ENCODE measurements at regions not wholly inside any gene's neighbourhood (a gene's known extent, or its start where the extent isn't known, plus 50 kb on each side); places are given as distances from the start of the nearest gene placed in this dataset.

- no peak overlapping the region for H3K4me3 Mint-ChIP-seq
- no peak overlapping the region for H3K27ac Mint-ChIP-seq
- DNase-seq = no peak
- no peaks in the 10 kb centered on the region for H3K27me3 Mint-ChIP-seq
- no peaks in the 10 kb centered on the region for H3K9me3 Mint-ChIP-seq
- ChIA-PET CTCF (no interaction called here), POLR2A (no interaction called here)
- no peaks in the 10 kb centered on the region for H3K4me1 Mint-ChIP-seq
- H3K36me3 Mint-ChIP-seq (ENCODE audit: low read depth) = no peaks in the 10 kb centered on the region
These were observed 520.6 kb downstream of the METTL4 start for GRCh38 chr18:2050702-2051201.

- CTCF ChIA-PET = no interaction called here
- POLR2A ChIA-PET = no interaction called here
These were observed 517.7 kb downstream of the METTL4 start for GRCh38 chr18:2053490-2054089.

DNA sequence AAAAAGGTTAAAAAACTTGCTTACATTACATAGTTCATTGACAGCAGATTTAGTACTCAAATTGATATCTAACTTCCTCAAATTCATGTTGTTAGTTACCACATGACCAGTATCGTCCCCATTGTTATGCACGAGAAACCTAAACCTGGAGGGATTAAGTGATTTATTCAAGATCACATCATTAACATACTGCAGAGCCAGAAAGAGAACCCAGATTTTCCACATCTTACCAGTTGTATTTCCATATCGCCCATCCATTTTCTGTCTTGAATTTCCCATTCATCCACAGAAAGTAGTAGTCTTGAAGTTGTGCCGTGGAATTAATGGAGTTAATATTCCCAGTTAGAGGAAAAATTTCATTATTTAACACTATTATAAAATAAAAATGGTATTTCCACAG is 512.0 kb downstream of the METTL4 start:
- no peak overlapping the region for H3K4me3 Mint-ChIP-seq
- no peaks in the 10 kb centered on the region for H3K9me3 Mint-ChIP-seq
- H3K4me1 Mint-ChIP-seq = no peaks in the 10 kb centered on the region
- H3K36me3 Mint-ChIP-seq (ENCODE audit: low read depth) = no peaks in the 10 kb centered on the region
- H3K27ac Mint-ChIP-seq = no peak overlapping the region
- ChIA-PET POLR2A (no interaction called here), CTCF (no interaction called here)
- no peaks in the 10 kb centered on the region for H3K27me3 Mint-ChIP-seq
- DNase-seq = no peak

More at GRCh38 chr18:2053490-2054089, 517.7 kb downstream of the METTL4 start:
- no peak for DNase-seq
- Mint-ChIP-seq H3K36me3 (ENCODE audit: low read depth) (no peaks in the 10 kb centered on the region), H3K9me3 (no peaks in the 10 kb centered on the region), H3K4me1 (no peaks in the 10 kb centered on the region), H3K4me3 (no peak overlapping the region), H3K27ac (no peak overlapping the region), H3K27me3 (no peaks in the 10 kb centered on the region)

GRCh38 chr18:2060086-2060485 is 511.2 kb downstream of the METTL4 start:
- Mint-ChIP-seq H3K4me3 (no peak overlapping the region), H3K4me1 (no peaks in the 10 kb centered on the region), H3K36me3 (ENCODE audit: low read depth) (no peaks in the 10 kb centered on the region), H3K9me3 (no peaks in the 10 kb centered on the region), H3K27ac (no peak overlapping the region), H3K27me3 (no peaks in the 10 kb centered on the region)
- no peak for DNase-seq
- POLR2A ChIA-PET = no interaction called here
- CTCF ChIA-PET = no interaction called here

GRCh38 chr18:2070631-2071030 is 500.7 kb downstream of the METTL4 start:
- Mint-ChIP-seq H3K4me1 (no peaks in the 10 kb centered on the region), H3K4me3 (no peak overlapping the region), H3K27me3 (no peaks in the 10 kb centered on the region), H3K36me3 (ENCODE audit: low read depth) (no peaks in the 10 kb centered on the region), H3K9me3 (peaks cover 1% of the 10 kb centered on the region), H3K27ac (no peak overlapping the region)
- DNase-seq = no peak
- ChIA-PET CTCF (interaction anchor here (1.2 kb wide), 1 partner anchor 471 kb away, joined by 4 read pairs; no protein-coding TSS in a partner anchor), POLR2A (no interaction called here)

DNA sequence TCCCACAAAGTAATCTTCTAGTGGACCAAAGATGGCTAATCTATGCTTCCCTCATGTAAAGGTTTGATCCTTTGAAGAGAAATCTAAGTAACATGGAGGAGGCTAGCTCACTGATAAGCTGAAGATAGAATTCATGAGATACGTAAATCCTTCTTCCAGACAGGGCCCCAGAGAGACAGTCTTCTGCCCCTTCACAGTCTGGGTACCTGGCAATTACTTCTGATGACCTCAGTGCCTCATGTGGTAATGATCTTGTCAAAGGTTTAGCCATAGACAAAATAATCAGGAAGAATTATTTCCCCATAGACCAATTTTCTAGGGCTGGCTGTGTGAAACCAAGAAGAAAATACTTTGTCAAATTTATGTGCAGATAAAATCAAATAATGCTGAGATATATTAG is 495.8 kb downstream of the METTL4 start:
- ChIA-PET CTCF (interaction anchor here (1.3 kb wide), 1 partner anchor 29 kb away, joined by 4 read pairs; no protein-coding TSS in a partner anchor), POLR2A (no interaction called here)
- peaks cover 1% of the 10 kb centered on the region for H3K9me3 Mint-ChIP-seq
- no peak for DNase-seq
- no peaks in the 10 kb centered on the region for H3K36me3 Mint-ChIP-seq (ENCODE audit: low read depth)
- H3K27ac Mint-ChIP-seq = no peak overlapping the region
- no peaks in the 10 kb centered on the region for H3K4me1 Mint-ChIP-seq
- no peak overlapping the region for H3K4me3 Mint-ChIP-seq
- H3K27me3 Mint-ChIP-seq = peaks cover 2% of the 10 kb centered on the region

DNA sequence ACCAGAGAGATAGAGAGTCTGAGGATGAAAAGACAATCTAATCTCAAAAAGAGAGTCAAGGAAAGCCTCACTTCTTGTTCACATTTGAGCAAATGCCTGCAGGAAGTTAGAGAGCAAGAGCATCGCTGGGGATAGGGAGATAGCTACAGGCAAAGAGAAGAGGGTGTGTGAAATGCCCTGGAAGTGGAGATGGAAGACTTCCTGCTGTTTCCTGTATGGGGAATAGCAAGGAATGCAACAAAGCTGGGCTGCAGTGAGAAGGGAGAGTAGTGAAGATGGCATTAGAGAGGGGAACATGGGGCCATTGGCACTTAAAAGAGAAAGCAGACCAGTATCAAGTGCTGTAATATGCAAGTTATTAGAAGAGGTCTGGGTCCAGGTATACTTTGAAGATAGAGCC is 488.6 kb downstream of the METTL4 start:
- ChIA-PET CTCF (no interaction called here), POLR2A (no interaction called here)
- Mint-ChIP-seq H3K4me1 (no peaks in the 10 kb centered on the region), H3K36me3 (ENCODE audit: low read depth) (no peaks in the 10 kb centered on the region), H3K27ac (no peak overlapping the region), H3K9me3 (no peaks in the 10 kb centered on the region), H3K27me3 (peaks cover 3% of the 10 kb centered on the region), H3K4me3 (no peak overlapping the region)
- no peak for DNase-seq

DNA sequence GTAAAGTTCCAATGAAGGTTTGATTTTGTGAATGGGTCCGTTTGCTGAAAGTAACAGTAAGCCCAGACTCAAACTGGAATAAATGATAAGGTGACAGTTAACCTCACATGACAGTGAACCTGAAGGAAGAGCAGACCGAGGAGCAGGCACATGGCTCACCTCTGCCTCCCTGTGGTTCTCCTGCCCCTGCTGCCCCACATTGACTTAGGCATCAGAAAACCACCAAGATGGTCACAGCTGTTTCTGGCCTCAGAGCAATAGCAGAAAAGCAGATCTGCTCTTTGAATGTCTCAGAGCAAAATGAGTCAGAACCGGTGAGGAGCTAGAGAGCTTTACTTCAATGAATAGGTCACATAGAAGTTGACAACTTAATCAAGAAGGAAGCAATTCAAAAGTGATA is 487.6 kb downstream of the METTL4 start:
- POLR2A ChIA-PET = no interaction called here
- Mint-ChIP-seq H3K4me3 (no peak overlapping the region), H3K27ac (no peak overlapping the region), H3K36me3 (ENCODE audit: low read depth) (no peaks in the 10 kb centered on the region), H3K4me1 (no peaks in the 10 kb centered on the region), H3K9me3 (no peaks in the 10 kb centered on the region), H3K27me3 (peaks cover 3% of the 10 kb centered on the region)
- CTCF ChIA-PET = no interaction called here
- DNase-seq = no peak

DNA sequence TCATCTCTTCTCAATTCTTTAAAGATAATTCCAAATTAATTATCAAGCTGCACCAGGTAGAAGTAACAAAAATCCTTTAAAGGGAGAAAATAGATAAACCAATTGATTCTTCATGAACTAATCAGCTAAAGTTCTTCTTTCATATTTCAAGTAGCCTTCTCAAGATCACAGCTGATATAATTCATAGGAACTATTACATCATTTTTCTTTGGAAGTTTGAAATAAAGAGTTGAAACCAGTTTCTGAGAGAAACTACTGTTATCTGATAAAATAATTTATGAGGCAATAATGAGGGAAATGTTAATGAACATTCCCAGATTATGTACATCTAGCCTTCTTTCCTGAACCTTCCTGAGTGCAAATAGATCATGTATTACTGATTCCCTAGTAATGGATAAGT is 484.9 kb downstream of the METTL4 start:
- POLR2A ChIA-PET = no interaction called here
- H3K4me3 Mint-ChIP-seq = no peak overlapping the region

DNA sequence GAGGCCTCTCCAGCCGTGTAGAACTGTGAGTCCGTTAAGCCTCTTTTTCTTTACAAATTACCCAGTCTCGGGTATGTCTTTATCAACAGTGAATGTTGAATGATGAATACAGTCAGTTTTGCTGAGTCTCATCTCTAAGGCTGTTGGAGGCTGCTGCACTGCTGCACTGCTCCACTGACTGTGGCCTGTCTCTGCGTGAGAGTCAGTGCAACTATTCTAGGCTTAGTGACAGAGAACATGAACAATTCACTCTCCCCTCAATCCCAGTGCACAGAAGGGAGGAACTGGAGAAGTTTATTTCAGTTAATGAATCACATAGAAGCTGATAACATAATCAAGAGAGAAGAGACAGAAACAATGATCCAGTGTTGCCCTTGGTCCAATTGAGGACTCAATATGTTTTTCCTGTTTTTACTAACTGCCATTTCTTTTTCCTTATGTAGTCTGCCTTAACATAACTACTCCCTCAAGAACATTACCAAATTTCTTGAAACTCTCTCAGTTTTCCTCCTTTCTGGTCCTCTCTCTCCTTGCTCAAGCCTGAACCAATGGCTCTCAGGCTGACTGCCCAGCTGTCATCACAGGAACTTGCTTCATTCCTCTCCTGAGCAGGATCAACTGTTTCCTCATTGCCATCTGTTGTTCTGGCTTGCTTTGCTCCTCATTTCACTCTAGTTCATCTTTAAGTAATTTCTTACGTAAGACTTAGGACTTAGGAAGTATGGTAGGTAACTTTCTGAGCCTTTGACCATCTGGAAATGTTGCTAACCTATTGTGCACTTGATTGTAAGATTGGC is 483.2 kb downstream of the METTL4 start:
- Mint-ChIP-seq H3K27ac (no peak overlapping the region), H3K9me3 (no peaks in the 10 kb centered on the region), H3K4me3 (no peak overlapping the region), H3K36me3 (ENCODE audit: low read depth) (no peaks in the 10 kb centered on the region), H3K27me3 (peaks cover 4% of the 10 kb centered on the region), H3K4me1 (no peaks in the 10 kb centered on the region)
- no peak for DNase-seq
- ChIA-PET CTCF (no interaction called here), POLR2A (no interaction called here)

More for the DNA sequence above, 484.9 kb downstream of the METTL4 start:
- DNase-seq = no peak
- no peaks in the 10 kb centered on the region for H3K9me3 Mint-ChIP-seq
- H3K4me1 Mint-ChIP-seq = no peaks in the 10 kb centered on the region
- H3K27me3 Mint-ChIP-seq = peaks cover 4% of the 10 kb centered on the region
- CTCF ChIA-PET = no interaction called here
- H3K36me3 Mint-ChIP-seq (ENCODE audit: low read depth) = no peaks in the 10 kb centered on the region
- no peak overlapping the region for H3K27ac Mint-ChIP-seq

DNA sequence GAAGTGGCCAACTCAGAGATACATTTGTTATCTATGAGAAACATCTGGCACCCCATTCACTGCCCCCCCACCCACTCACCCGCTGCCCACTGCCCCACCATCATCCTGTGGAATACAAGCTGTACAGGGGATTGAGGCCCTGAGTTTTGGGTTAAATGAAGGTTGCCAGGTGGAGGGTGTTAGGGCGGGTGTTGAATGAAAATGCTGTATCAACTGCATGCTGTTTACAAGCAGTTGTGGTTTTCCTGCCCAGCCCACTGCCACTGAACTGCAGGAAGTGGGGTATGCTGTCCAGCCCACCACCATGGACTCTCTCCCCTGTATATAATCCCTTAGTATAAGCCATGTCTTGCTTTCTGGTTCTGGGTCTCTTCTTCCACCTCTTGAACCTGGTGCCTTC is 481.9 kb downstream of the METTL4 start:
- Mint-ChIP-seq H3K4me1 (no peaks in the 10 kb centered on the region), H3K27me3 (peaks cover 4% of the 10 kb centered on the region), H3K4me3 (no peak overlapping the region), H3K9me3 (no peaks in the 10 kb centered on the region), H3K36me3 (ENCODE audit: low read depth) (no peaks in the 10 kb centered on the region), H3K27ac (no peak overlapping the region)
- DNase-seq = no peak
- POLR2A ChIA-PET = no interaction called here
- CTCF ChIA-PET = interaction anchor here (1.1 kb wide), 1 partner anchor 15 kb away, joined by 3 read pairs; no protein-coding TSS in a partner anchor

GRCh38 chr18:2091937-2092336 is 479.4 kb downstream of the METTL4 start:
- POLR2A ChIA-PET = no interaction called here
- H3K4me1 Mint-ChIP-seq = no peaks in the 10 kb centered on the region
- DNase-seq = no peak
- CTCF ChIA-PET = no interaction called here
- H3K27ac Mint-ChIP-seq = no peak overlapping the region
- no peaks in the 10 kb centered on the region for H3K9me3 Mint-ChIP-seq
- no peaks in the 10 kb centered on the region for H3K36me3 Mint-ChIP-seq (ENCODE audit: low read depth)
- peaks cover 4% of the 10 kb centered on the region for H3K27me3 Mint-ChIP-seq
- no peak overlapping the region for H3K4me3 Mint-ChIP-seq

DNA sequence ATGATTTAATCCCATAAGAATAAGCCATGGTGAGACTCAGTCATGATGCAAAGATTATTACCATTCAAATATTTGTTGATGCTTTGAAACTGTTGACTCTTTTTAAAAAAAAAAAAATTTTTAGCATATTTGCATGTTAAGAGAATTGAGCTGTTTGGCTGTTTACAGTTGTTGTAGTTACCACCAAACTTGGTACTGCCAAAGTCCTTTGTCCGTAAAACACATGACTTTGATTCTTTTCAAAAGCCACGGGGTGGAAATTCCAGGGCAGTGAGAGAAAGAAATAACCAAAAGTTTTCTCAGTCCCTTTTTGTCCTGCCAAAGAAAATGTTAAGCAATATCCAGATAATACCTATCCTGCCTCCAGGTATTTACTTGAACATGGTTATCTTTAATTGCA is 474.8 kb downstream of the METTL4 start:
- no peaks in the 10 kb centered on the region for H3K9me3 Mint-ChIP-seq
- H3K27me3 Mint-ChIP-seq = peaks cover 4% of the 10 kb centered on the region
- CTCF ChIA-PET = interaction anchor here (1.3 kb wide), 1 partner anchor 9 kb away, joined by 6 read pairs; no protein-coding TSS in a partner anchor
- H3K4me1 Mint-ChIP-seq = no peaks in the 10 kb centered on the region
- H3K4me3 Mint-ChIP-seq = no peak overlapping the region
- POLR2A ChIA-PET = no interaction called here
- H3K27ac Mint-ChIP-seq = no peak overlapping the region
- H3K36me3 Mint-ChIP-seq (ENCODE audit: low read depth) = no peaks in the 10 kb centered on the region
- DNase-seq = no peak

GRCh38 chr18:2100694-2101213 is 470.6 kb downstream of the METTL4 start:
- Mint-ChIP-seq H3K9me3 (no peaks in the 10 kb centered on the region), H3K4me3 (no peak overlapping the region), H3K4me1 (no peaks in the 10 kb centered on the region), H3K27ac (no peak overlapping the region), H3K27me3 (peaks cover 6% of the 10 kb centered on the region), H3K36me3 (ENCODE audit: low read depth) (no peaks in the 10 kb centered on the region)
- DNase-seq = no peak
- POLR2A ChIA-PET = no interaction called here
- CTCF ChIA-PET = no interaction called here

Measured in activated CD4-positive, alpha-beta memory T cell treated with anti-CD3 and anti-CD28 coated beads, Interleukin-2, amount 10 ng/mL, durations not matched to agents 7 days and 5 days (primary cell).